IMR-90 (cell line): ENCODE measurements at regions not wholly inside any gene's neighbourhood (a gene's known extent, or its start where the extent isn't known, plus 50 kb on each side); places are given as distances from the start of the nearest gene placed in this dataset.

ENCODE experiments used
- ATAC-seq: fragments of 200-7000 bp; cut with Tn5 transposase; 2 replicates; pipeline ENCODE4 v1.9.1; 2020; ENCODE audit warnings: low read depth, mild to moderate bottlenecking, moderate library complexity
- BruUV-seq: library from RNA; stranded (reverse); fragments of 400-500 nt; replicated peaks from 2 replicates; lab custom pipeline; 2021; lab: Mats Ljungman, UMichigan
- CTCF ChIA-PET: fragments of 300-600 bp; formaldehyde crosslinking; extraction: SDS; loops from one replicate; lab custom pipeline; 2021; ENCODE audit warnings: antibody characterized with exemption; lab: Yijun Ruan, JAX
- POLR2A ChIA-PET: fragments of 300-600 bp; sonication (Branson Sonifier 250); formaldehyde crosslinking; loops from one replicate; lab custom pipeline; 2022; ENCODE audit warnings: antibody characterized with exemption; ENCODE audit not compliant: unreplicated experiment; lab: Charles Lee
- DNase-seq: peaks from one replicate; pipeline ENCODE4 v3.0.0; 2013
- H2AFZ ChIP-seq: replicated peaks from 2 replicates; pipeline ENCODE3; 2013; ENCODE audit warnings: low read length, mild to moderate bottlenecking; ENCODE audit not compliant: poor library complexity
- H2AK5ac ChIP-seq: 2 replicates; pipeline ENCODE4 v1.6.1; 2013; ENCODE audit warnings: low read depth, low read length, inconsistent platforms
- H2AK9ac ChIP-seq: replicated peaks from 2 replicates; pipeline ENCODE3; 2013; ENCODE audit warnings: mild to moderate bottlenecking, low read depth, low read length, moderate library complexity; ENCODE audit not compliant: poor library complexity
- H2BK120ac ChIP-seq: 2 replicates; pipeline ENCODE4 v1.6.1; 2013; ENCODE audit warnings: low read depth, low read length, inconsistent platforms
- H2BK15ac ChIP-seq: 3 replicates; pipeline ENCODE4 v1.6.1; 2013; ENCODE audit warnings: low read depth, low read length, inconsistent platforms
- H2BK20ac ChIP-seq: 2 replicates; pipeline ENCODE4 v1.6.1; 2013; ENCODE audit warnings: low read depth, mild to moderate bottlenecking, inconsistent platforms, low read length, moderate library complexity
- H2BK5ac ChIP-seq: 2 replicates; pipeline ENCODE4 v1.6.1; 2013; ENCODE audit warnings: mild to moderate bottlenecking, low read depth, low read length, inconsistent platforms; ENCODE audit not compliant: poor library complexity, severe bottlenecking
- H3K14ac ChIP-seq: replicated peaks from 2 replicates; pipeline ENCODE4 v1.6.1; 2013; ENCODE audit warnings: low read depth, low read length, inconsistent platforms
- H3K18ac ChIP-seq: 2 replicates; pipeline ENCODE4 v1.6.1; 2013; ENCODE audit warnings: low read depth, low read length, control low read depth
- H3K23ac ChIP-seq: 2 replicates; pipeline ENCODE4 v1.6.1; 2013; ENCODE audit warnings: low read depth, low read length, inconsistent platforms
- H3K27ac ChIP-seq: 2 replicates; pipeline ENCODE4 v1.5.1; 2013; ENCODE audit warnings: mild to moderate bottlenecking, control low read depth, low read length; ENCODE audit not compliant: insufficient read depth
- H3K27me3 ChIP-seq: 2 replicates; pipeline ENCODE4 v1.6.1; 2013; ENCODE audit warnings: low read length; ENCODE audit not compliant: control insufficient read depth, insufficient read depth
- H3K36me3 ChIP-seq: 2 replicates; pipeline ENCODE4 v1.6.1; 2013; ENCODE audit warnings: low read length, mixed read lengths; ENCODE audit not compliant: control insufficient read depth, insufficient read depth
- H3K4ac ChIP-seq: 2 replicates; pipeline ENCODE4 v1.6.1; 2013; ENCODE audit warnings: low read depth, low read length, inconsistent platforms
- H3K4me1 ChIP-seq: 2 replicates; pipeline ENCODE4 v1.6.1; 2013; ENCODE audit warnings: low read length, mixed read lengths; ENCODE audit not compliant: control insufficient read depth, insufficient read depth
- H3K4me2 ChIP-seq: 2 replicates; pipeline ENCODE4 v1.6.1; 2013; ENCODE audit warnings: low read depth, mild to moderate bottlenecking, control low read depth, low read length, moderate library complexity
- H3K4me3 ChIP-seq: 2 replicates; pipeline ENCODE4 v1.5.1; 2013; ENCODE audit warnings: low read depth, mild to moderate bottlenecking, control low read depth, low read length, moderate library complexity; ENCODE audit not compliant: insufficient read depth
- H3K56ac ChIP-seq: 2 replicates; pipeline ENCODE4 v1.6.1; 2013; ENCODE audit warnings: low read length, inconsistent platforms; ENCODE audit not compliant: insufficient read depth; ENCODE audit errors: extremely low read depth
- H3K79me1 ChIP-seq, 2 experiments: 2 replicates each; pipeline ENCODE4 v1.6.1; 2013; ENCODE audit warnings: low read length in 2 of 2, inconsistent platforms in 1 of 2, low read depth in 1 of 2
- H3K9ac ChIP-seq: 2 replicates; pipeline ENCODE4 v1.6.1; 2013; ENCODE audit warnings: low read depth, low read length, control low read depth
- H3K9me1 ChIP-seq: 2 replicates; pipeline ENCODE4 v1.6.1; 2013; ENCODE audit warnings: low read length, inconsistent platforms; ENCODE audit not compliant: insufficient read depth
- H3K9me3 ChIP-seq: 2 replicates; pipeline ENCODE4 v1.6.1; 2013; ENCODE audit warnings: low read length; ENCODE audit not compliant: control insufficient read depth, insufficient read depth
- H4K20me1 ChIP-seq: 2 replicates; pipeline ENCODE4 v1.6.1; 2013; ENCODE audit warnings: low read length, inconsistent platforms; ENCODE audit not compliant: insufficient read depth
- H4K5ac ChIP-seq: 2 replicates; pipeline ENCODE4 v1.6.1; 2013; ENCODE audit warnings: mild to moderate bottlenecking, low read depth, low read length, control low read depth
- H4K8ac ChIP-seq, 2 experiments: 2 replicates each; pipeline ENCODE4 v1.6.1; 2013; ENCODE audit warnings: low read depth in 2 of 2, low read length in 2 of 2, control low read depth in 1 of 2, inconsistent platforms in 1 of 2
- H4K91ac ChIP-seq: 2 replicates; pipeline ENCODE4 v1.6.1; 2013; ENCODE audit warnings: low read depth, low read length, inconsistent platforms; ENCODE audit not compliant: insufficient read depth
- BHLHE40 ChIP-seq: fragments of 150-350 bp; IDR thresholded peaks from 2 replicates; pipeline ENCODE4 v1.6.1; 2016; ENCODE audit warnings: mild to moderate bottlenecking, low read depth, low read length
- CEBPB ChIP-seq: IDR thresholded peaks from 2 replicates; pipeline ENCODE4 v1.6.1; 2012; ENCODE audit warnings: low read depth, low read length, improper control_type of control experiment
- CHD1 ChIP-seq: IDR thresholded peaks from 2 replicates; pipeline ENCODE4 v1.6.1; 2012; ENCODE audit warnings: low read depth, low read length, improper control_type of control experiment
- FOS ChIP-seq: fragments of 150-350 bp; IDR thresholded peaks from 2 replicates; pipeline ENCODE4 v1.6.1; 2016; ENCODE audit warnings: low read depth, low read length
- MAFK ChIP-seq: IDR thresholded peaks from 2 replicates; pipeline ENCODE4 v1.6.1; 2012; ENCODE audit warnings: low read depth, low read length, improper control_type of control experiment
- MAZ ChIP-seq: IDR thresholded peaks from 2 replicates; pipeline ENCODE4 v1.6.1; 2012; ENCODE audit warnings: low read depth, mild to moderate bottlenecking, low read length, improper control_type of control experiment, moderate library complexity, borderline replicate concordance
- MXI1 ChIP-seq: IDR thresholded peaks from 2 replicates; pipeline ENCODE4 v1.6.1; 2012; ENCODE audit warnings: low read depth, mild to moderate bottlenecking, low read length, moderate library complexity, borderline replicate concordance
- NFE2L2 ChIP-seq: fragments of 150-350 bp; IDR thresholded peaks from 2 replicates; pipeline ENCODE4 v1.6.1; 2016; ENCODE audit warnings: low read depth, mild to moderate bottlenecking, low read length
- POLR2A ChIP-seq: IDR thresholded peaks from 2 replicates; pipeline ENCODE4 v1.6.1; 2012; ENCODE audit warnings: mild to moderate bottlenecking, low read depth, low read length
- RAD21 ChIP-seq: IDR thresholded peaks from 2 replicates; pipeline ENCODE4 v1.6.1; 2012; ENCODE audit warnings: low read length, improper control_type of control experiment
- RCOR1 ChIP-seq: IDR thresholded peaks from 2 replicates; pipeline ENCODE4 v1.6.1; 2012; ENCODE audit warnings: mild to moderate bottlenecking, low read length, improper control_type of control experiment; ENCODE audit not compliant: insufficient replicate concordance
- SMC3 ChIP-seq: fragments of 150-350 bp; IDR thresholded peaks from 2 replicates; pipeline ENCODE4 v1.6.1; 2016; ENCODE audit warnings: low read depth, mild to moderate bottlenecking, antibody characterized with exemption, low read length, moderate library complexity
- WGBS, 2 experiments: methylation state at CpG; one replicate each; pipeline versions ENCODE4 v1.1.5 to v1.1.7; 2013; ENCODE audit warnings: missing lambda C conversion rate in 2 of 2; ENCODE audit not compliant: insufficient read length in 1 of 2; ENCODE audit errors: extremely low coverage in 2 of 2; 5-methylcytosine and 5-hydroxymethylcytosine counted together
- dilution Hi-C: fragments of 300-500 bp; cut with HindIII; formaldehyde crosslinking; loops from one replicate; pipeline ENCODE4 v1.14.3; 2018; ENCODE audit warnings: low sequenced_read_pairs; ENCODE audit not compliant: unreplicated experiment
- in situ Hi-C: fragments of 300-500 bp; cut with MboI; formaldehyde crosslinking; loops from 3 replicates; pipeline ENCODE4 v1.14.3; 2019; ENCODE audit warnings: low sequenced_read_pairs, inconsistent platforms, mixed read lengths
- intact Hi-C: fragments of 100-400 bp; cut with micrococcal nuclease; formaldehyde crosslinking; loops from 2 replicates; pipeline ENCODE4 v1.10.0; 2022
- TF ChIP-seq, protein P1 (sequence below): conservative IDR thresholded peaks from 2 replicates; pipeline ENCODE4 v1.5.1; 2012; ENCODE audit warnings: mild to moderate bottlenecking, low read depth, low read length, improper control_type of control experiment
- TF ChIP-seq, protein P2 (sequence below): fragments of 150-350 bp; IDR thresholded peaks from 2 replicates; pipeline ENCODE4 v1.6.1; 2017; ENCODE audit warnings: mild to moderate bottlenecking, antibody characterized with exemption, low read length, low read depth
- TF ChIP-seq, protein P3 (sequence below): fragments of 150-350 bp; IDR thresholded peaks from 2 replicates; pipeline ENCODE4 v1.6.1; 2016; ENCODE audit warnings: low read depth, mild to moderate bottlenecking, low read length, moderate library complexity, borderline replicate concordance

DNA sequence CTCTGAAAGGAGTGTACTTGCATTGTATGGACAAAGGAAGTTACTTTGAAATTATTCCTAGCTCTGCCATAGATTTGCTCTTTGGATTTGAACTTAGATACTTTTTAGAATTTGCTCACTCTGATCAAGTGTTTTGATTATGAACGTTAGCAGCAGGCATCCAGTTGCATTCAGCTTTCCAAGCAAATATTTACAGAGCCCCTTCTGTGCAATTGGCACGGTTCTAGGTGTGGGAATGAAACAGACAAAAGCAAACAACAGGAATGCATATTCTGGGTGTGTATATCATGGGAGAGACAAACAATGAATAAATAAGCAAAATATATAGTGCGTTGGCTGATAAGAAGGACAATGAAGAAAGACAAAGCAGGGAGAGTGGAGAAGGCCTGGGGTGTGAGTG lies 125.5 kb upstream of the ADAMTS9 start:
- Histone ChIP-seq H2AFZ (no peak overlapping the region), H3K36me3 (0 out of 2 replicates have a peak, but pooled peaks cover 2% of the 10 kb centered on the region), H4K8ac (no peak overlapping the region), H2BK120ac (no peak overlapping the region), H2BK5ac (no peak overlapping the region), H3K56ac (no peak overlapping the region), H3K79me1 (no peaks in the 10 kb centered on the region), H3K4me1 (peaks cover 3% of the 10 kb centered on the region; the same call in 1 of the 2 replicates), H3K9me1 (no peaks in the 10 kb centered on the region), H3K27ac (no peak overlapping the region), H3K4me3 (no peak overlapping the region), H3K4me2 (no peak overlapping the region), H2AK9ac (no peak overlapping the region), H4K5ac (no peak overlapping the region), H3K27me3 (no peaks in the 10 kb centered on the region), H3K14ac (no peak overlapping the region), H2AK5ac (no peak overlapping the region), H3K18ac (no peak overlapping the region), H4K20me1 (no peaks in the 10 kb centered on the region), H3K9ac (no peak overlapping the region), H3K23ac (no peak overlapping the region), H2BK20ac (no peak overlapping the region), H2BK15ac (no peak overlapping the region), H3K9me3 (no peaks in the 10 kb centered on the region), H3K4ac (no peak overlapping the region), H4K91ac (no peak overlapping the region)
- POLR2A ChIA-PET, result no interaction called here
- ATAC-seq (no peak), DNase-seq (no peak)
- CTCF ChIA-PET, result no interaction called here
- in situ Hi-C loops (no loop called here), dilution Hi-C loops (no loop called here), intact Hi-C loops (no loop called here)
- BruUV-seq, result no TSS peak
- TF ChIP-seq SMC3 (no peak), CEBPB (no peak), RCOR1 (no peak), FOS (no peak), POLR2A (no peak), MAZ (no peak), NFE2L2 (no peak), MXI1 (no peak), CHD1 (no peak), MAFK (no peak), BHLHE40 (no peak), RAD21 (no peak)
- TF ChIP-seq, protein P1, sequence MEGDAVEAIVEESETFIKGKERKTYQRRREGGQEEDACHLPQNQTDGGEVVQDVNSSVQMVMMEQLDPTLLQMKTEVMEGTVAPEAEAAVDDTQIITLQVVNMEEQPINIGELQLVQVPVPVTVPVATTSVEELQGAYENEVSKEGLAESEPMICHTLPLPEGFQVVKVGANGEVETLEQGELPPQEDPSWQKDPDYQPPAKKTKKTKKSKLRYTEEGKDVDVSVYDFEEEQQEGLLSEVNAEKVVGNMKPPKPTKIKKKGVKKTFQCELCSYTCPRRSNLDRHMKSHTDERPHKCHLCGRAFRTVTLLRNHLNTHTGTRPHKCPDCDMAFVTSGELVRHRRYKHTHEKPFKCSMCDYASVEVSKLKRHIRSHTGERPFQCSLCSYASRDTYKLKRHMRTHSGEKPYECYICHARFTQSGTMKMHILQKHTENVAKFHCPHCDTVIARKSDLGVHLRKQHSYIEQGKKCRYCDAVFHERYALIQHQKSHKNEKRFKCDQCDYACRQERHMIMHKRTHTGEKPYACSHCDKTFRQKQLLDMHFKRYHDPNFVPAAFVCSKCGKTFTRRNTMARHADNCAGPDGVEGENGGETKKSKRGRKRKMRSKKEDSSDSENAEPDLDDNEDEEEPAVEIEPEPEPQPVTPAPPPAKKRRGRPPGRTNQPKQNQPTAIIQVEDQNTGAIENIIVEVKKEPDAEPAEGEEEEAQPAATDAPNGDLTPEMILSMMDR, result no peak
- TF ChIP-seq, protein P2, sequence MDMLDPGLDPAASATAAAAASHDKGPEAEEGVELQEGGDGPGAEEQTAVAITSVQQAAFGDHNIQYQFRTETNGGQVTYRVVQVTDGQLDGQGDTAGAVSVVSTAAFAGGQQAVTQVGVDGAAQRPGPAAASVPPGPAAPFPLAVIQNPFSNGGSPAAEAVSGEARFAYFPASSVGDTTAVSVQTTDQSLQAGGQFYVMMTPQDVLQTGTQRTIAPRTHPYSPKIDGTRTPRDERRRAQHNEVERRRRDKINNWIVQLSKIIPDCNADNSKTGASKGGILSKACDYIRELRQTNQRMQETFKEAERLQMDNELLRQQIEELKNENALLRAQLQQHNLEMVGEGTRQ, result no peak
- TF ChIP-seq, protein P3, sequence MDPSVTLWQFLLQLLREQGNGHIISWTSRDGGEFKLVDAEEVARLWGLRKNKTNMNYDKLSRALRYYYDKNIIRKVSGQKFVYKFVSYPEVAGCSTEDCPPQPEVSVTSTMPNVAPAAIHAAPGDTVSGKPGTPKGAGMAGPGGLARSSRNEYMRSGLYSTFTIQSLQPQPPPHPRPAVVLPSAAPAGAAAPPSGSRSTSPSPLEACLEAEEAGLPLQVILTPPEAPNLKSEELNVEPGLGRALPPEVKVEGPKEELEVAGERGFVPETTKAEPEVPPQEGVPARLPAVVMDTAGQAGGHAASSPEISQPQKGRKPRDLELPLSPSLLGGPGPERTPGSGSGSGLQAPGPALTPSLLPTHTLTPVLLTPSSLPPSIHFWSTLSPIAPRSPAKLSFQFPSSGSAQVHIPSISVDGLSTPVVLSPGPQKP, result no peak
- WGBS, 2 experiments, result no CpG with 5 or more reads among the region's 3 CpGs
